ENCODE measurements at regions not wholly inside any gene's neighbourhood (a gene's known extent, or its start where the extent isn't known, plus 50 kb on each side); places are given as distances from the start of the nearest gene placed in this dataset.

GRCh38 chr13:104805346-104805745 is 1730.1 kb downstream of the EFNB2 start:
- DNase-seq (ENCODE audit: low read depth): no peak
- no peak overlapping the region for H3K4me3 ChIP-seq (ENCODE audit: low read depth, low read length)
- TF ChIP-seq POLR2A (IDR thresholded peaks at IDR 0.05; ENCODE audit: extremely low read depth, insufficient read length) (no peak), MYC (IDR thresholded peaks at IDR 0.05; ENCODE audit: low read depth, low read length) (no peak)
- TF ChIP-seq, protein P1, sequence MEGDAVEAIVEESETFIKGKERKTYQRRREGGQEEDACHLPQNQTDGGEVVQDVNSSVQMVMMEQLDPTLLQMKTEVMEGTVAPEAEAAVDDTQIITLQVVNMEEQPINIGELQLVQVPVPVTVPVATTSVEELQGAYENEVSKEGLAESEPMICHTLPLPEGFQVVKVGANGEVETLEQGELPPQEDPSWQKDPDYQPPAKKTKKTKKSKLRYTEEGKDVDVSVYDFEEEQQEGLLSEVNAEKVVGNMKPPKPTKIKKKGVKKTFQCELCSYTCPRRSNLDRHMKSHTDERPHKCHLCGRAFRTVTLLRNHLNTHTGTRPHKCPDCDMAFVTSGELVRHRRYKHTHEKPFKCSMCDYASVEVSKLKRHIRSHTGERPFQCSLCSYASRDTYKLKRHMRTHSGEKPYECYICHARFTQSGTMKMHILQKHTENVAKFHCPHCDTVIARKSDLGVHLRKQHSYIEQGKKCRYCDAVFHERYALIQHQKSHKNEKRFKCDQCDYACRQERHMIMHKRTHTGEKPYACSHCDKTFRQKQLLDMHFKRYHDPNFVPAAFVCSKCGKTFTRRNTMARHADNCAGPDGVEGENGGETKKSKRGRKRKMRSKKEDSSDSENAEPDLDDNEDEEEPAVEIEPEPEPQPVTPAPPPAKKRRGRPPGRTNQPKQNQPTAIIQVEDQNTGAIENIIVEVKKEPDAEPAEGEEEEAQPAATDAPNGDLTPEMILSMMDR (IDR thresholded peaks at IDR 0.05; ENCODE audit: low read depth, low read length): no peak
- TF ChIP-seq, protein P2, sequence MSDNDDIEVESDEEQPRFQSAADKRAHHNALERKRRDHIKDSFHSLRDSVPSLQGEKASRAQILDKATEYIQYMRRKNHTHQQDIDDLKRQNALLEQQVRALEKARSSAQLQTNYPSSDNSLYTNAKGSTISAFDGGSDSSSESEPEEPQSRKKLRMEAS (IDR thresholded peaks at IDR 0.05; ENCODE audit: low read depth, low read length): no peak

DNA sequence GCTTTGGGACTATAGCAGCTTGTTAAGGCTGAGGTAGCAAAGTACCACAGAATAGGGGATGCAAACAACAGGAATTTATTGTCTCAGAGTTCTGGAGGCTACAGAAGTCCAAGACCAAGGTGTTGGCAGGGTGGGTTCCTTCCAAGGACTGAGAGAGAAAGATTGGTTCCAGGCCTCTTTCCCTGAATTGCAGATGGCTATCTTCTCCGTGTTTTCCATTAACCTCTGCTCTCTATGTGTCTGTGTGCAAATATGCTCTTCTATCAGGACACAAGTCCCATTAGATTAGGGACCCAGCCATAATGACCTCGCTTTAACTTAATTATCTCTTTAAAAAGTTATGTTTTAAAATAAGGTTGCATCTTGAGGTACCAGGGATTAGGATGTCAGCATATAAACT is 1732.9 kb upstream of the SLC10A2 start:
- TF ChIP-seq POLR2A (IDR thresholded peaks at IDR 0.05; ENCODE audit: extremely low read depth, insufficient read length) (no peak), MYC (IDR thresholded peaks at IDR 0.05; ENCODE audit: low read depth, low read length) (no peak)
- TF ChIP-seq, protein P2 (IDR thresholded peaks at IDR 0.05; ENCODE audit: low read depth, low read length): no peak
- no peak overlapping the region for H3K4me3 ChIP-seq (ENCODE audit: low read depth, low read length)
- no peak for DNase-seq (ENCODE audit: low read depth)

- no peak overlapping the region for H3K4me3 ChIP-seq (ENCODE audit: low read depth, low read length)
- TF ChIP-seq, protein P1 (IDR thresholded peaks at IDR 0.05; ENCODE audit: low read depth, low read length): no peak
- TF ChIP-seq MYC (IDR thresholded peaks at IDR 0.05; ENCODE audit: low read depth, low read length) (no peak), POLR2A (IDR thresholded peaks at IDR 0.05; ENCODE audit: extremely low read depth, insufficient read length) (no peak)
- TF ChIP-seq, protein P2 (IDR thresholded peaks at IDR 0.05; ENCODE audit: low read depth, low read length): no peak
- no peak for DNase-seq (ENCODE audit: low read depth)
Measured at GRCh38 chr13:104798486-104798885, 1732.3 kb upstream of the SLC10A2 start.

GRCh38 chr13:104796581-104796980 is 1730.4 kb upstream of the SLC10A2 start:
- no peak overlapping the region for H3K4me3 ChIP-seq (ENCODE audit: low read depth, low read length)
- no peak for DNase-seq (ENCODE audit: low read depth)
- no peak for TF ChIP-seq POLR2A (IDR thresholded peaks at IDR 0.05; ENCODE audit: extremely low read depth, insufficient read length)
- TF ChIP-seq, protein P2 (IDR thresholded peaks at IDR 0.05; ENCODE audit: low read depth, low read length): no peak
- TF ChIP-seq MYC (IDR thresholded peaks at IDR 0.05; ENCODE audit: low read depth, low read length): no peak
- TF ChIP-seq, protein P1 (IDR thresholded peaks at IDR 0.05; ENCODE audit: low read depth, low read length): no peak

- no peak for DNase-seq (ENCODE audit: low read depth)
- H3K4me3 ChIP-seq (ENCODE audit: low read depth, low read length): no peak overlapping the region
- TF ChIP-seq, protein P1 (IDR thresholded peaks at IDR 0.05; ENCODE audit: low read depth, low read length): no peak
- TF ChIP-seq MYC (IDR thresholded peaks at IDR 0.05; ENCODE audit: low read depth, low read length) (no peak), POLR2A (IDR thresholded peaks at IDR 0.05; ENCODE audit: extremely low read depth, insufficient read length) (no peak)
- TF ChIP-seq, protein P2 (IDR thresholded peaks at IDR 0.05; ENCODE audit: low read depth, low read length): no peak
Measured at GRCh38 chr13:104785952-104786351, 1719.7 kb upstream of the SLC10A2 start.

DNA sequence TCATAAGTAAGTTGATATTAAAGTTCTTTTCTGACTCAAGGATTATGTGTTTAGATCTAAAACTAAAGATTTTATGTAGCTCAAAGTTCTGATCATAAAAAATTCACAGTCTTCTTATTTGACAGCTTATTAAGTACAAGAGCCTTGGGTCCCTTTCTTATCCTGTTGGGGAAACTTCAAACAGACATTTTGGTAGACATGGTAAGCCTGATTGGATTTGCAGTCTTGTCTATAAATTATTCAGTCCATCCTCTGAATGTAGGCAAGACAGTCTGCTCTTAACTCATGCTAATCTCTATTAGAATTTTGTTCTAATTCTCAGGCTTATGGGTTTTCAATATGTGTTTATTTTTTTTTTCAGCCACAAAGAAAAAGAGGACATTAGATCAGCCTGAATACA is 1718.7 kb upstream of the SLC10A2 start:
- no peak for DNase-seq (ENCODE audit: low read depth)
- TF ChIP-seq, protein P1 (IDR thresholded peaks at IDR 0.05; ENCODE audit: low read depth, low read length): no peak
- no peak for TF ChIP-seq POLR2A (IDR thresholded peaks at IDR 0.05; ENCODE audit: extremely low read depth, insufficient read length)
- no peak for TF ChIP-seq MYC (IDR thresholded peaks at IDR 0.05; ENCODE audit: low read depth, low read length)
- TF ChIP-seq, protein P2 (IDR thresholded peaks at IDR 0.05; ENCODE audit: low read depth, low read length): no peak
- H3K4me3 ChIP-seq (ENCODE audit: low read depth, low read length): no peak overlapping the region

Measured in NB4 (cell line).